WTC11 (cell line): ENCODE measurements at regions not wholly inside any gene's neighbourhood (a gene's known extent, or its start where the extent isn't known, plus 50 kb on each side); places are given as distances from the start of the nearest gene placed in this dataset.

Source experiments
- ATAC-seq: fragments of 200-7000 bp; cut with Tn5 transposase; 2 replicates; pipeline ENCODE4 v1.10.0; 2021; ENCODE audit warnings: mild to moderate bottlenecking, moderate library complexity
- CTCF ChIA-PET: fragments of 300-600 bp; sonication (Branson Sonifier 250); formaldehyde crosslinking; loops from one replicate; lab custom pipeline; 2021; ENCODE audit warnings: antibody characterized with exemption; lab: Charles Lee
- POLR2A ChIA-PET: fragments of 350-600 bp; sonication (Branson Sonifier 250); formaldehyde crosslinking; loops from one replicate; lab custom pipeline; 2021; ENCODE audit warnings: antibody characterized with exemption; lab: Charles Lee
- DNase-seq: peaks from one replicate; pipeline ENCODE4 v3.0.0; 2021; ENCODE audit warnings: low spot score
- H3K27ac Mint-ChIP-seq: 2 replicates; pipeline ENCODE4 v1.8.0; 2021; ENCODE audit warnings: mixed read lengths
- H3K27me3 Mint-ChIP-seq: 2 replicates; pipeline ENCODE4 v1.8.0; 2021; ENCODE audit warnings: low read depth, mild to moderate bottlenecking, moderate library complexity, mixed read lengths
- H3K36me3 Mint-ChIP-seq: 2 replicates; pipeline ENCODE4 v1.8.0; 2021; ENCODE audit warnings: mixed read lengths
- H3K4me1 Mint-ChIP-seq: 2 replicates; pipeline ENCODE4 v1.8.0; 2022; ENCODE audit warnings: mixed read lengths
- H3K4me3 Mint-ChIP-seq: 2 replicates; pipeline ENCODE4 v1.8.0; 2021; ENCODE audit warnings: mild to moderate bottlenecking, moderate library complexity, mixed read lengths
- H3K9me3 Mint-ChIP-seq: 2 replicates; pipeline ENCODE4 v1.8.0; 2021; ENCODE audit warnings: mixed read lengths
- ELF4 ChIP-seq: sonication (generic); formaldehyde crosslinking; IDR thresholded peaks from 2 replicates; pipeline ENCODE4 v1.8.1; 2022; ENCODE audit warnings: low read depth, mild to moderate bottlenecking, moderate library complexity, missing genetic modification reagents
- EMX1 ChIP-seq: fragments of 250-450 bp; sonication (Bioruptor Pico); IDR thresholded peaks from 2 replicates; pipeline ENCODE4 v1.8.0; 2021; ENCODE audit warnings: mild to moderate bottlenecking
- GTF2I ChIP-seq: fragments of 250-450 bp; sonication (Bioruptor Pico); conservative IDR thresholded peaks from 2 replicates; pipeline ENCODE4 v1.4.0; 2021; ENCODE audit warnings: mild to moderate bottlenecking
- HMGA2 ChIP-seq: fragments of 250-450 bp; sonication (Bioruptor Pico); IDR thresholded peaks from 2 replicates; pipeline ENCODE4 v1.4.0; 2021; ENCODE audit warnings: mild to moderate bottlenecking, moderate library complexity
- IRF2 ChIP-seq: sonication (generic); formaldehyde crosslinking; IDR thresholded peaks from 2 replicates; pipeline ENCODE4 v1.8.0; 2022; ENCODE audit warnings: low read depth, missing genetic modification reagents, borderline replicate concordance
- SMAD4 ChIP-seq: sonication (generic); formaldehyde crosslinking; IDR thresholded peaks from 2 replicates; pipeline ENCODE4 v1.8.0; 2022; ENCODE audit warnings: mild to moderate bottlenecking, missing genetic modification reagents
- ZBTB21 ChIP-seq: sonication (generic); formaldehyde crosslinking; IDR thresholded peaks from 2 replicates; pipeline ENCODE4 v1.8.1; 2023; ENCODE audit warnings: mild to moderate bottlenecking, missing genetic modification reagents, borderline replicate concordance
- ZNF219 ChIP-seq: sonication (generic); formaldehyde crosslinking; IDR thresholded peaks from 2 replicates; pipeline ENCODE4 v1.8.0; 2023; ENCODE audit warnings: missing genetic modification reagents, mild to moderate bottlenecking, borderline replicate concordance
- TF ChIP-seq, protein P1 (sequence below): sonication (generic); formaldehyde crosslinking; IDR thresholded peaks from 2 replicates; pipeline ENCODE4 v1.8.1; 2022; ENCODE audit warnings: missing genetic modification reagents, borderline replicate concordance
- TF ChIP-seq, protein P2 (sequence below): sonication (generic); formaldehyde crosslinking; IDR thresholded peaks from 2 replicates; pipeline ENCODE4 v1.8.1; 2023; ENCODE audit warnings: mild to moderate bottlenecking, missing genetic modification reagents
- TF ChIP-seq, protein P3 (sequence below): fragments of 250-450 bp; sonication (Bioruptor Pico); IDR thresholded peaks from 2 replicates; pipeline ENCODE4 v1.9.0; 2021; ENCODE audit warnings: mild to moderate bottlenecking, borderline replicate concordance
- TF ChIP-seq, protein P4 (sequence below): sonication (generic); formaldehyde crosslinking; IDR thresholded peaks from 2 replicates; pipeline ENCODE4 v1.8.0; 2023; ENCODE audit warnings: missing genetic modification reagents
- TF ChIP-seq, protein P5 (sequence below): sonication (generic); formaldehyde crosslinking; IDR thresholded peaks from 2 replicates; pipeline ENCODE4 v1.8.1; 2022; ENCODE audit warnings: mild to moderate bottlenecking, missing genetic modification reagents, moderate library complexity, borderline replicate concordance
- TF ChIP-seq, protein P6 (sequence below): sonication (generic); formaldehyde crosslinking; IDR thresholded peaks from 2 replicates; pipeline ENCODE4 v1.8.1; 2022; ENCODE audit warnings: mild to moderate bottlenecking, moderate library complexity, missing genetic modification reagents
- TF ChIP-seq, protein P7 (sequence below): fragments of 200-600 bp; IDR thresholded peaks from 2 replicates; pipeline ENCODE4 v1.8.0; 2022; ENCODE audit warnings: antibody characterized with exemption
- TF ChIP-seq, protein P8 (sequence below): sonication (generic); formaldehyde crosslinking; IDR thresholded peaks from 2 replicates; pipeline ENCODE4 v1.8.1; 2023; ENCODE audit warnings: mild to moderate bottlenecking, missing genetic modification reagents
- TF ChIP-seq, protein P9 (sequence below): sonication (generic); formaldehyde crosslinking; IDR thresholded peaks from 2 replicates; pipeline ENCODE4 v1.8.0; 2022; ENCODE audit warnings: mild to moderate bottlenecking, missing genetic modification reagents

DNA sequence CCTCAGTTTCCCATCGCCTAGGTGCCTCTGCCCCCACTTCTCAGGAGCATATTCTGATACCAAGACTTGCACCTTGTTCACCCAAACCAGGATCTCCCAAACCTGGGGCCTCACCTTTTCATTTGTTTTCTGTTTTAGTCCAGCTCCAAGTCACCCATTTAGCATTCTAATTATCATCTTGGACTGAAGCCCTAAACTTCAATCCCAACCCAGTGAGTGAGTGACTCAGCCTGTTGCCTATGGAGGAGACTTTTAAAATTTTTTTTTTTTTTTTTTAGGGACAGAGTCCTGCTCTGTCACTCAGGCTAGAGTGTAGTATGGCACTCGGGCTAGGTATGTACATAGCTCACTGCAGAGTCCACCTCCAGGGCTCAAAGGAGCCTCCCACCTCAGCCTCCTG, 378.9 kb upstream of the AUTS2 start (continued):
- TF ChIP-seq, protein P1, sequence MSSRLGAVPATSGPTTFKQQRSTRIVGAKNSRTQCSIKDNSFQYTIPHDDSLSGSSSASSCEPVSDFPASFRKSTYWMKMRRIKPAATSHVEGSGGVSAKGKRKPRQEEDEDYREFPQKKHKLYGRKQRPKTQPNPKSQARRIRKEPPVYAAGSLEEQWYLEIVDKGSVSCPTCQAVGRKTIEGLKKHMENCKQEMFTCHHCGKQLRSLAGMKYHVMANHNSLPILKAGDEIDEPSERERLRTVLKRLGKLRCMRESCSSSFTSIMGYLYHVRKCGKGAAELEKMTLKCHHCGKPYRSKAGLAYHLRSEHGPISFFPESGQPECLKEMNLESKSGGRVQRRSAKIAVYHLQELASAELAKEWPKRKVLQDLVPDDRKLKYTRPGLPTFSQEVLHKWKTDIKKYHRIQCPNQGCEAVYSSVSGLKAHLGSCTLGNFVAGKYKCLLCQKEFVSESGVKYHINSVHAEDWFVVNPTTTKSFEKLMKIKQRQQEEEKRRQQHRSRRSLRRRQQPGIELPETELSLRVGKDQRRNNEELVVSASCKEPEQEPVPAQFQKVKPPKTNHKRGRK (CRISPR knock-in tag): no peak
- TF ChIP-seq, protein P2, sequence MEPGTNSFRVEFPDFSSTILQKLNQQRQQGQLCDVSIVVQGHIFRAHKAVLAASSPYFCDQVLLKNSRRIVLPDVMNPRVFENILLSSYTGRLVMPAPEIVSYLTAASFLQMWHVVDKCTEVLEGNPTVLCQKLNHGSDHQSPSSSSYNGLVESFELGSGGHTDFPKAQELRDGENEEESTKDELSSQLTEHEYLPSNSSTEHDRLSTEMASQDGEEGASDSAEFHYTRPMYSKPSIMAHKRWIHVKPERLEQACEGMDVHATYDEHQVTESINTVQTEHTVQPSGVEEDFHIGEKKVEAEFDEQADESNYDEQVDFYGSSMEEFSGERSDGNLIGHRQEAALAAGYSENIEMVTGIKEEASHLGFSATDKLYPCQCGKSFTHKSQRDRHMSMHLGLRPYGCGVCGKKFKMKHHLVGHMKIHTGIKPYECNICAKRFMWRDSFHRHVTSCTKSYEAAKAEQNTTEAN (CRISPR knock-in tag): no peak
- TF ChIP-seq, protein P3, sequence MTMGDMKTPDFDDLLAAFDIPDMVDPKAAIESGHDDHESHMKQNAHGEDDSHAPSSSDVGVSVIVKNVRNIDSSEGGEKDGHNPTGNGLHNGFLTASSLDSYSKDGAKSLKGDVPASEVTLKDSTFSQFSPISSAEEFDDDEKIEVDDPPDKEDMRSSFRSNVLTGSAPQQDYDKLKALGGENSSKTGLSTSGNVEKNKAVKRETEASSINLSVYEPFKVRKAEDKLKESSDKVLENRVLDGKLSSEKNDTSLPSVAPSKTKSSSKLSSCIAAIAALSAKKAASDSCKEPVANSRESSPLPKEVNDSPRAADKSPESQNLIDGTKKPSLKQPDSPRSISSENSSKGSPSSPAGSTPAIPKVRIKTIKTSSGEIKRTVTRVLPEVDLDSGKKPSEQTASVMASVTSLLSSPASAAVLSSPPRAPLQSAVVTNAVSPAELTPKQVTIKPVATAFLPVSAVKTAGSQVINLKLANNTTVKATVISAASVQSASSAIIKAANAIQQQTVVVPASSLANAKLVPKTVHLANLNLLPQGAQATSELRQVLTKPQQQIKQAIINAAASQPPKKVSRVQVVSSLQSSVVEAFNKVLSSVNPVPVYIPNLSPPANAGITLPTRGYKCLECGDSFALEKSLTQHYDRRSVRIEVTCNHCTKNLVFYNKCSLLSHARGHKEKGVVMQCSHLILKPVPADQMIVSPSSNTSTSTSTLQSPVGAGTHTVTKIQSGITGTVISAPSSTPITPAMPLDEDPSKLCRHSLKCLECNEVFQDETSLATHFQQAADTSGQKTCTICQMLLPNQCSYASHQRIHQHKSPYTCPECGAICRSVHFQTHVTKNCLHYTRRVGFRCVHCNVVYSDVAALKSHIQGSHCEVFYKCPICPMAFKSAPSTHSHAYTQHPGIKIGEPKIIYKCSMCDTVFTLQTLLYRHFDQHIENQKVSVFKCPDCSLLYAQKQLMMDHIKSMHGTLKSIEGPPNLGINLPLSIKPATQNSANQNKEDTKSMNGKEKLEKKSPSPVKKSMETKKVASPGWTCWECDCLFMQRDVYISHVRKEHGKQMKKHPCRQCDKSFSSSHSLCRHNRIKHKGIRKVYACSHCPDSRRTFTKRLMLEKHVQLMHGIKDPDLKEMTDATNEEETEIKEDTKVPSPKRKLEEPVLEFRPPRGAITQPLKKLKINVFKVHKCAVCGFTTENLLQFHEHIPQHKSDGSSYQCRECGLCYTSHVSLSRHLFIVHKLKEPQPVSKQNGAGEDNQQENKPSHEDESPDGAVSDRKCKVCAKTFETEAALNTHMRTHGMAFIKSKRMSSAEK: no peak
- no peak for TF ChIP-seq EMX1 (CRISPR knock-in tag)
- TF ChIP-seq, protein P4, sequence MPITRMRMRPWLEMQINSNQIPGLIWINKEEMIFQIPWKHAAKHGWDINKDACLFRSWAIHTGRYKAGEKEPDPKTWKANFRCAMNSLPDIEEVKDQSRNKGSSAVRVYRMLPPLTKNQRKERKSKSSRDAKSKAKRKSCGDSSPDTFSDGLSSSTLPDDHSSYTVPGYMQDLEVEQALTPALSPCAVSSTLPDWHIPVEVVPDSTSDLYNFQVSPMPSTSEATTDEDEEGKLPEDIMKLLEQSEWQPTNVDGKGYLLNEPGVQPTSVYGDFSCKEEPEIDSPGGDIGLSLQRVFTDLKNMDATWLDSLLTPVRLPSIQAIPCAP (CRISPR knock-in tag): no peak
- TF ChIP-seq, protein P5, sequence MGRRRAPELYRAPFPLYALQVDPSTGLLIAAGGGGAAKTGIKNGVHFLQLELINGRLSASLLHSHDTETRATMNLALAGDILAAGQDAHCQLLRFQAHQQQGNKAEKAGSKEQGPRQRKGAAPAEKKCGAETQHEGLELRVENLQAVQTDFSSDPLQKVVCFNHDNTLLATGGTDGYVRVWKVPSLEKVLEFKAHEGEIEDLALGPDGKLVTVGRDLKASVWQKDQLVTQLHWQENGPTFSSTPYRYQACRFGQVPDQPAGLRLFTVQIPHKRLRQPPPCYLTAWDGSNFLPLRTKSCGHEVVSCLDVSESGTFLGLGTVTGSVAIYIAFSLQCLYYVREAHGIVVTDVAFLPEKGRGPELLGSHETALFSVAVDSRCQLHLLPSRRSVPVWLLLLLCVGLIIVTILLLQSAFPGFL (CRISPR knock-in tag): no peak

DNA sequence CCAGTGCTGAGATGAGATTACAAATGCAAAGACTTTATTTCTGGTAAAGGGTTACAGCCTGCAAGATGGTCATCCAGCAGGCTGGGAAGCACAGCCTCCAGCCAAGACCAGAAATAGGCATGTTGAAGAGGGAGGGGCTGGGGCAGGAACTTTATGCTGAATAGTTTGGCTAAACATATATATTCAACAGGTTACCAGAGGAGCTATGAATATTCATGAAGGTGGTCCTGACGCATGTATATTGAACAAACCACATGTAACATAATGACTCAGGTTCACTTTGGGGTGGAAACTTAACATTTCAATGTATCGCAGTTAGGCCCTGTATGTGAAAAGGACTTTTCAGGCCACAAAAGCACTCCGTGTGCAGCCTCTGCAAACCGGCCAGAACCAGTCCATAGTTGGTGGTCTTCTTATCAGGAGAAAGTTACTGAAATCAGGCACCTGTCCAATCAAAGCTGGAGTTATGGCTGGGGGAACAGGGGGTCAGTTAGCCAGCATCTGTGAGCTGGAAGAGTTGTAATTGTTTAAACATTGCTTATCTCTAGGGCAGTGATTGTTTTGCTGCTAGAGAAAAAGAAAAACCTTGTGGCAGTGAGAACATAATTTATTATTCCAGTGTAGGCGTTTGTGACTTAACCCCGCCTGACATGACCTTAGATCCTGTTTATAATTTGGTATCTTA, 372.9 kb upstream of the AUTS2 start:
- Mint-ChIP-seq H3K27ac (no peak overlapping the region), H3K36me3 (no peaks in the 10 kb centered on the region), H3K4me1 (no peaks in the 10 kb centered on the region), H3K27me3 (peaks cover 100% of the 10 kb centered on the region), H3K4me3 (no peak overlapping the region), H3K9me3 (0 out of 2 replicates have a peak, but pooled peaks cover 7% of the 10 kb centered on the region)
- POLR2A ChIA-PET: interaction anchor here (0.6 to 0.7 kb wide), 2 partner anchors 9 to 217 kb away, joined by 4 to 11 read pairs; no protein-coding TSS in a partner anchor
- ATAC-seq (no peak), DNase-seq (no peak)
- CTCF ChIA-PET: no interaction called here
- TF ChIP-seq IRF2 (CRISPR knock-in tag) (no peak), ELF4 (CRISPR knock-in tag) (no peak)
- TF ChIP-seq, protein P6, sequence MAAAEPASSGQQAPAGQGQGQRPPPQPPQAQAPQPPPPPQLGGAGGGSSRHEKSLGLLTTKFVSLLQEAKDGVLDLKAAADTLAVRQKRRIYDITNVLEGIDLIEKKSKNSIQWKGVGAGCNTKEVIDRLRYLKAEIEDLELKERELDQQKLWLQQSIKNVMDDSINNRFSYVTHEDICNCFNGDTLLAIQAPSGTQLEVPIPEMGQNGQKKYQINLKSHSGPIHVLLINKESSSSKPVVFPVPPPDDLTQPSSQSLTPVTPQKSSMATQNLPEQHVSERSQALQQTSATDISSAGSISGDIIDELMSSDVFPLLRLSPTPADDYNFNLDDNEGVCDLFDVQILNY (CRISPR knock-in tag): no peak

DNA sequence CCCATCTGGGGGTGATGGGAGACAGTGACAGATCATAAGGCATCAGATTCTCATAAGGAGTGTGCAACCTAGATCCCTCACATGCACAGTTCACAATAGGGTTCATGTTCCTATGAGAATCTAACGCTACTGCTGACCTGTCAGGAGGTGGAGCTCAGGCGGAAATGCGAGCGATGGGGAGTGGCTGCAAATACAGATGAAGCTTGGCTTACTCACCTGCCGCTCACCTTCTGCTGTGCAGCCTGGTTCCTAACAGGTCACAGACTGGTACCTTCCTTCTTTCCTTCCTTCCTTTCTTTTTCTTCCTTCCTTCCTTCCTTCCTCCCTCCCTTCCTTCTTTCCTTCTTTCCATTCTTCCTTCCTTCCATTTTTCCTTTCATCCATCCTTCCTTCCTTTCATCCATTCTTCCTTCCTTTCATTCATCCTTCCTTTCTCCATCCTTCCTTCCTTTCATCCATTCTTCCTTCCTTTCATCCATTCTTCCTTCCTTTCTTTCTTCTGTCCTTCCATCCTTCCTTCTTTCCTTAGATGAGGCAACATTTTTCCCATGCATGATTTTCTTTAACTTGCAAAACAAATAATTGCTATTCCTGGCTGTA, 370.0 kb upstream of the AUTS2 start:
- Mint-ChIP-seq H3K4me3 (no peak overlapping the region), H3K36me3 (no peaks in the 10 kb centered on the region), H3K27me3 (peaks cover 100% of the 10 kb centered on the region), H3K4me1 (peaks cover 10% of the 10 kb centered on the region), H3K9me3 (0 out of 2 replicates have a peak, but pooled peaks cover 7% of the 10 kb centered on the region), H3K27ac (no peak overlapping the region)
- POLR2A ChIA-PET: no interaction called here
- CTCF ChIA-PET: interaction anchor here (0.6 kb wide), 2 partner anchors 18 to 290 kb away, joined by 3 read pairs; no protein-coding TSS in a partner anchor
- ATAC-seq: no peak
- DNase-seq: no peak
- TF ChIP-seq HMGA2 (CRISPR knock-in tag): no peak
- TF ChIP-seq ZBTB21 (CRISPR knock-in tag): no peak
- no peak for TF ChIP-seq GTF2I (CRISPR knock-in tag)
- TF ChIP-seq, protein P7, sequence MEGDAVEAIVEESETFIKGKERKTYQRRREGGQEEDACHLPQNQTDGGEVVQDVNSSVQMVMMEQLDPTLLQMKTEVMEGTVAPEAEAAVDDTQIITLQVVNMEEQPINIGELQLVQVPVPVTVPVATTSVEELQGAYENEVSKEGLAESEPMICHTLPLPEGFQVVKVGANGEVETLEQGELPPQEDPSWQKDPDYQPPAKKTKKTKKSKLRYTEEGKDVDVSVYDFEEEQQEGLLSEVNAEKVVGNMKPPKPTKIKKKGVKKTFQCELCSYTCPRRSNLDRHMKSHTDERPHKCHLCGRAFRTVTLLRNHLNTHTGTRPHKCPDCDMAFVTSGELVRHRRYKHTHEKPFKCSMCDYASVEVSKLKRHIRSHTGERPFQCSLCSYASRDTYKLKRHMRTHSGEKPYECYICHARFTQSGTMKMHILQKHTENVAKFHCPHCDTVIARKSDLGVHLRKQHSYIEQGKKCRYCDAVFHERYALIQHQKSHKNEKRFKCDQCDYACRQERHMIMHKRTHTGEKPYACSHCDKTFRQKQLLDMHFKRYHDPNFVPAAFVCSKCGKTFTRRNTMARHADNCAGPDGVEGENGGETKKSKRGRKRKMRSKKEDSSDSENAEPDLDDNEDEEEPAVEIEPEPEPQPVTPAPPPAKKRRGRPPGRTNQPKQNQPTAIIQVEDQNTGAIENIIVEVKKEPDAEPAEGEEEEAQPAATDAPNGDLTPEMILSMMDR: no peak
- TF ChIP-seq SMAD4 (CRISPR knock-in tag): no peak
- TF ChIP-seq, protein P8, sequence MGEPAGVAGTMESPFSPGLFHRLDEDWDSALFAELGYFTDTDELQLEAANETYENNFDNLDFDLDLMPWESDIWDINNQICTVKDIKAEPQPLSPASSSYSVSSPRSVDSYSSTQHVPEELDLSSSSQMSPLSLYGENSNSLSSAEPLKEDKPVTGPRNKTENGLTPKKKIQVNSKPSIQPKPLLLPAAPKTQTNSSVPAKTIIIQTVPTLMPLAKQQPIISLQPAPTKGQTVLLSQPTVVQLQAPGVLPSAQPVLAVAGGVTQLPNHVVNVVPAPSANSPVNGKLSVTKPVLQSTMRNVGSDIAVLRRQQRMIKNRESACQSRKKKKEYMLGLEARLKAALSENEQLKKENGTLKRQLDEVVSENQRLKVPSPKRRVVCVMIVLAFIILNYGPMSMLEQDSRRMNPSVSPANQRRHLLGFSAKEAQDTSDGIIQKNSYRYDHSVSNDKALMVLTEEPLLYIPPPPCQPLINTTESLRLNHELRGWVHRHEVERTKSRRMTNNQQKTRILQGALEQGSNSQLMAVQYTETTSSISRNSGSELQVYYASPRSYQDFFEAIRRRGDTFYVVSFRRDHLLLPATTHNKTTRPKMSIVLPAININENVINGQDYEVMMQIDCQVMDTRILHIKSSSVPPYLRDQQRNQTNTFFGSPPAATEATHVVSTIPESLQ (CRISPR knock-in tag): no peak
- TF ChIP-seq, protein P9, sequence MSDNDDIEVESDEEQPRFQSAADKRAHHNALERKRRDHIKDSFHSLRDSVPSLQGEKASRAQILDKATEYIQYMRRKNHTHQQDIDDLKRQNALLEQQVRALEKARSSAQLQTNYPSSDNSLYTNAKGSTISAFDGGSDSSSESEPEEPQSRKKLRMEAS (CRISPR knock-in tag): no peak
- no peak for TF ChIP-seq ZNF219 (CRISPR knock-in tag)
